Upper lobe of left lung (tissue), 4 donors: ENCODE measurements at regions not wholly inside any gene's neighbourhood (a gene's known extent, or its start where the extent isn't known, plus 50 kb on each side); places are given as distances from the start of the nearest gene placed in this dataset.

ENCODE experiments used
- CTCF ChIP-seq, 6 experiments: fragments of 450-650 bp in 4 of 6; fragments of 200-600 bp in 2 of 6; sonication (generic) in 2 of 6; IDR thresholded peaks; one replicate each; pipeline ENCODE4 v1.5.1; 2016 to 2019; ENCODE audit warnings: antibody characterized with exemption in 6 of 6
- EP300 ChIP-seq, 4 donors: sonication (generic); formaldehyde crosslinking; IDR thresholded peaks; one replicate each; pipeline ENCODE4 v1.5.1; 2017; ENCODE audit warnings: antibody characterized with exemption in 4 of 4, control low read depth in 2 of 4
- POLR2AphosphoS5 ChIP-seq, 2 donors: sonication (generic); formaldehyde crosslinking; IDR thresholded peaks; one replicate each; pipeline ENCODE4 v1.5.1; 2017; ENCODE audit warnings: antibody characterized with exemption in 2 of 2

- no peak for TF ChIP-seq CTCF (IDR thresholded peaks at IDR 0.05)
- TF ChIP-seq EP300 (IDR thresholded peaks at IDR 0.05), result no peak
- TF ChIP-seq POLR2AphosphoS5 (IDR thresholded peaks at IDR 0.05), result no peak
Measured at GRCh38 chr13:104021806-104022397, 955.7 kb upstream of the SLC10A2 start.
